ENCODE measurements at regions not wholly inside any gene's neighbourhood (a gene's known extent, or its start where the extent isn't known, plus 50 kb on each side); places are given as distances from the start of the nearest gene placed in this dataset.

DNA sequence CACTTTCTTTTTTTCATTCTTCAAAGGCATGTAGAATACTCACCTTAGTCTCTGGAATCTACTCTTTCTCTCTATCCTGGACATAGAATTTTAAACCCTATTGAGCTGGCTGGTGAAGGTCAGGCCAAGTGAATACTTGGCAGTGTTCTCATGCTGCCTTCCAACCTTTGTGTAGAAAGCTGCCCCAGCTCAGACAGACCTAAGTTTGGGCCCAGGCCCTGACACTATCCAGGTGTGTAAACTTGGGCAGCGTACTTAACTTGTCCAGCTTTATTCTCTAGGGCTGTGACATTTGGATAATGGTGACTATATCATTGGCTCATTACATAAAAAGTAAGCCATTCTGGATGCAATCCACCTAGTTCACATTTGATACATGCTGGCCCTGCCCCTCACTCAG lies 298.3 kb downstream of the IRX1 start:
- intact Hi-C loops (cut with DNase I) = loop anchor here in 1 of 4 donors (5.0 kb wide), 1 partner anchor 747 kb away; no protein-coding TSS in a partner anchor
- Histone ChIP-seq H3K27ac (no peak overlapping the region), H3K36me3 (no peaks in the 10 kb centered on the region), H3K27me3 (no peaks in the 10 kb centered on the region), H3K9me3 (peaks cover 0 to 4% of the 10 kb centered on the region in 2 donors), H3K4me3 (no peak overlapping the region), H3K4me1 (ENCODE audit: insufficient read depth) (no peaks in the 10 kb centered on the region)
- TF ChIP-seq, protein P1, sequence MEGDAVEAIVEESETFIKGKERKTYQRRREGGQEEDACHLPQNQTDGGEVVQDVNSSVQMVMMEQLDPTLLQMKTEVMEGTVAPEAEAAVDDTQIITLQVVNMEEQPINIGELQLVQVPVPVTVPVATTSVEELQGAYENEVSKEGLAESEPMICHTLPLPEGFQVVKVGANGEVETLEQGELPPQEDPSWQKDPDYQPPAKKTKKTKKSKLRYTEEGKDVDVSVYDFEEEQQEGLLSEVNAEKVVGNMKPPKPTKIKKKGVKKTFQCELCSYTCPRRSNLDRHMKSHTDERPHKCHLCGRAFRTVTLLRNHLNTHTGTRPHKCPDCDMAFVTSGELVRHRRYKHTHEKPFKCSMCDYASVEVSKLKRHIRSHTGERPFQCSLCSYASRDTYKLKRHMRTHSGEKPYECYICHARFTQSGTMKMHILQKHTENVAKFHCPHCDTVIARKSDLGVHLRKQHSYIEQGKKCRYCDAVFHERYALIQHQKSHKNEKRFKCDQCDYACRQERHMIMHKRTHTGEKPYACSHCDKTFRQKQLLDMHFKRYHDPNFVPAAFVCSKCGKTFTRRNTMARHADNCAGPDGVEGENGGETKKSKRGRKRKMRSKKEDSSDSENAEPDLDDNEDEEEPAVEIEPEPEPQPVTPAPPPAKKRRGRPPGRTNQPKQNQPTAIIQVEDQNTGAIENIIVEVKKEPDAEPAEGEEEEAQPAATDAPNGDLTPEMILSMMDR (IDR thresholded peaks at IDR 0.05) = no peak
- TF ChIP-seq POLR2A (IDR thresholded peaks at IDR 0.05) (no peak), EP300 (IDR thresholded peaks at IDR 0.05) (no peak)
- WGBS, 3 donors = 68 to 89% (median 78%) methylated on average over 1 of the region's 1 CpG
- DNase-seq = no peak

DNA sequence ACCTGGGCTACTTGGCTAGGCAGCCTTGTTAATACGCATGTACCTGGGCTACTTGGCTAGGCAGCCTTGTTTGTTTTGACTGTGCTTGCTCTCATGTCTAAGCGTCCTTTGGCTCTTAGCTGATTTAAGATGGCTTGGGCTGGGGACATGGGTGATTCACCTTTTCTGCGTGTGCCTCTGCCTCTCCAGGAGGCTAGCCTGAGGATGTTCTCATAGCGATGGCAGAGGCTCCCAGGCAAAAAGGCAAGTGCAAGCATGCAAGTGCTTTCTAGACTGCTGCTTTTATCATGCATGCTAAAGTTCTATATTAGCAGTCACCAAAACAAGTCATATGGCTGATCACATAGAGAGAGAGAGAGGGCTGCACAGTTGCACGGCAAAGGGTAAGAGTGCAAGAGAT lies 300.5 kb downstream of the IRX1 start:
- Histone ChIP-seq H3K9me3 (peaks cover 0 to 4% of the 10 kb centered on the region in 2 donors), H3K27me3 (no peaks in the 10 kb centered on the region), H3K27ac (no peak overlapping the region), H3K4me3 (no peak overlapping the region), H3K4me1 (ENCODE audit: insufficient read depth) (no peaks in the 10 kb centered on the region), H3K36me3 (no peaks in the 10 kb centered on the region)
- TF ChIP-seq, protein P1 (IDR thresholded peaks at IDR 0.05) = no peak
- TF ChIP-seq EP300 (IDR thresholded peaks at IDR 0.05) (no peak), POLR2A (IDR thresholded peaks at IDR 0.05) (no peak)
- 81 to 84% (median 82%) methylated on average over 5 of the region's 5 CpGs for WGBS, 3 donors
- no peak for DNase-seq
- intact Hi-C loops (cut with DNase I) = no loop called here

DNA sequence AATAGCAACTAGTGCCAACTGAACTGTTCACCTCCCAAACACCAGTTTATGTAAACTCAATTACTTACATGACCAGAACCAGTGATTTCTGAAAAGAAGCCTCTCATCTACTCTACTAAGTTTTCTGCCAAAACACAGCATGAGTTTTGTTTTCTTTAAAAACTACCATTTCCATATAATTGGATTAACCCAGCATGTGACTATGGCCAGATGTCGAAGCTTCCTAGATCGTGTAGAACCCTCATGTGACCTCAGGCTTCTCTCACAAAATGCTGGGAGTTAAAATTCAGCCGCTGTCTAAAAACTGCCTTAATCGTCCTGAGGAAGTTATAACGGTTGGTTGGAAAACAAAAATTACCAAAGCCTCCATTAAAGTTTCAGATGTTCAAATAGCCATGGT lies 303.5 kb downstream of the IRX1 start:
- Histone ChIP-seq H3K9me3 (peaks cover 0 to 4% of the 10 kb centered on the region in 2 donors), H3K4me1 (ENCODE audit: insufficient read depth) (no peaks in the 10 kb centered on the region), H3K27me3 (no peaks in the 10 kb centered on the region), H3K27ac (no peak overlapping the region), H3K36me3 (no peaks in the 10 kb centered on the region), H3K4me3 (no peak overlapping the region)
- TF ChIP-seq, protein P1 (IDR thresholded peaks at IDR 0.05) = no peak
- TF ChIP-seq EP300 (IDR thresholded peaks at IDR 0.05) = no peak
- TF ChIP-seq POLR2A (IDR thresholded peaks at IDR 0.05) = no peak
- 61 to 67% (median 62%) methylated on average over 5 of the region's 5 CpGs for WGBS, 3 donors
- DNase-seq = no peak
- intact Hi-C loops (cut with DNase I) = no loop called here

DNA sequence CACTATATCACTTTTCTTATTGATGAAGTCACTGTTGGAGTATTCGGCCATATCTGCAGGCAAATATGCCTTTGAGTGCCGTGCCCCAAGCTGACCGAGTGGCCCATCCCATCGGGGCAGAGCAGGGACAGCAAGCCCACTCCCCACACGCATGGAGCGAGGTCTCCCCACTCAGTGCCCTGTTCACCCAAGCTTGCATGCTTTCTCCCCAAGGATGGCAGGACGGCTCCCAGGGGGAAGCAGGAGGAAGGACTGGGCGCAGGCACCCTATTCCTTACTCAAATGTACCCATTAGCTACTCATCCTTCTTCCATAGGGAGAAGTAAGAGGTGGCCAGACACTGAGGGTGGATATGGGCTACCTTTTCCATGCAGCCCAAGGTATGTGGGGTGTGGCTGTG lies 309.0 kb downstream of the IRX1 start:
- Histone ChIP-seq H3K4me1 (ENCODE audit: insufficient read depth) (no peaks in the 10 kb centered on the region), H3K9me3 (no peaks in the 10 kb centered on the region), H3K27me3 (no peaks in the 10 kb centered on the region), H3K36me3 (no peaks in the 10 kb centered on the region), H3K4me3 (no peak overlapping the region), H3K27ac (no peak overlapping the region)
- intact Hi-C loops (cut with DNase I) = no loop called here
- TF ChIP-seq EP300 (IDR thresholded peaks at IDR 0.05) (no peak), POLR2A (IDR thresholded peaks at IDR 0.05) (no peak)
- TF ChIP-seq, protein P1 (IDR thresholded peaks at IDR 0.05) = no peak
- 79 to 84% (median 84%) methylated on average over 8 of the region's 8 CpGs for WGBS, 3 donors
- no peak for DNase-seq

All from ovary (tissue), 7 donors.